Activated CD8-positive, alpha-beta T cell treated with anti-CD3 and anti-CD28 coated beads for 36 hours (primary cell): ENCODE measurements at regions not wholly inside any gene's neighbourhood (a gene's known extent, or its start where the extent isn't known, plus 50 kb on each side); places are given as distances from the start of the nearest gene placed in this dataset.

Experiments
- ATAC-seq: fragments of 200-7000 bp; cut with Tn5 transposase; one replicate; pipeline ENCODE4 v1.10.0; 2021; ENCODE audit warnings: mild to moderate bottlenecking, moderate library complexity
- CTCF ChIA-PET: fragments of 350-600 bp; sonication (Branson Sonifier 250); formaldehyde crosslinking; loops from one replicate; lab custom pipeline; 2021; ENCODE audit warnings: antibody characterized with exemption; lab: Charles Lee
- POLR2A ChIA-PET: fragments of 350-600 bp; sonication (Branson Sonifier 250); formaldehyde crosslinking; loops from one replicate; lab custom pipeline; 2021; ENCODE audit warnings: antibody characterized with exemption; lab: Charles Lee
- DNase-seq: peaks from one replicate; pipeline ENCODE4 v3.0.0-alpha.2; 2020
- H3K27ac Mint-ChIP-seq: one replicate; pipeline ENCODE4 v1.8.0; 2021; ENCODE audit warnings: mild to moderate bottlenecking, mixed read lengths
- H3K27me3 Mint-ChIP-seq: one replicate; pipeline ENCODE4 v1.8.0; 2021; ENCODE audit warnings: mixed read lengths
- H3K36me3 Mint-ChIP-seq: one replicate; pipeline ENCODE4 v1.8.0; 2021; ENCODE audit warnings: low read depth, mixed read lengths
- H3K4me1 Mint-ChIP-seq: one replicate; pipeline ENCODE4 v1.8.0; 2021; ENCODE audit warnings: low read depth, mixed read lengths
- H3K4me3 Mint-ChIP-seq: one replicate; pipeline ENCODE4 v1.8.0; 2021; ENCODE audit warnings: mild to moderate bottlenecking, moderate library complexity, mixed read lengths
- H3K9me3 Mint-ChIP-seq: one replicate; pipeline ENCODE4 v1.8.0; 2021; ENCODE audit warnings: mixed read lengths
- CTCF ChIP-seq: fragments of 200-600 bp; IDR thresholded peaks from one replicate; pipeline ENCODE4 v1.8.0; 2022; ENCODE audit warnings: antibody characterized with exemption, mild to moderate bottlenecking
- intact Hi-C: fragments of 100-400 bp; cut with micrococcal nuclease; formaldehyde crosslinking; loops from one replicate; pipeline ENCODE4 v1.10.0; 2022

GRCh38 chr9:81080900-81081299, 608.4 kb downstream of the TLE1 start:
- POLR2A ChIA-PET, result no interaction called here
- DNase-seq, result no peak
- Mint-ChIP-seq H3K27ac (no peak overlapping the region), H3K27me3 (no peaks in the 10 kb centered on the region), H3K4me1 (no peaks in the 10 kb centered on the region), H3K9me3 (peaks cover 3% of the 10 kb centered on the region), H3K36me3 (no peaks in the 10 kb centered on the region), H3K4me3 (no peak overlapping the region)
- no peak for TF ChIP-seq CTCF
- intact Hi-C loops, result no loop called here
- ATAC-seq, result no peak
- CTCF ChIA-PET, result no interaction called here

GRCh38 chr9:81080185-81080584, 609.2 kb downstream of the TLE1 start:
- H3K4me1 Mint-ChIP-seq, result no peaks in the 10 kb centered on the region
- ATAC-seq (no peak), DNase-seq (no peak)
- ChIA-PET POLR2A (no interaction called here), CTCF (no interaction called here)
- H3K4me3 Mint-ChIP-seq, result no peak overlapping the region
- no peak for TF ChIP-seq CTCF
- intact Hi-C loops, result no loop called here
- no peak overlapping the region for H3K27ac Mint-ChIP-seq
- no peaks in the 10 kb centered on the region for H3K27me3 Mint-ChIP-seq
- no peaks in the 10 kb centered on the region for H3K36me3 Mint-ChIP-seq
- peaks cover 3% of the 10 kb centered on the region for H3K9me3 Mint-ChIP-seq

- POLR2A ChIA-PET, result no interaction called here
- no peaks in the 10 kb centered on the region for H3K27me3 Mint-ChIP-seq
- no peak for TF ChIP-seq CTCF
- peaks cover 3% of the 10 kb centered on the region for H3K9me3 Mint-ChIP-seq
- DNase-seq (no peak), ATAC-seq (no peak)
- intact Hi-C loops, result no loop called here
- no peaks in the 10 kb centered on the region for H3K36me3 Mint-ChIP-seq
- no peaks in the 10 kb centered on the region for H3K4me1 Mint-ChIP-seq
- H3K27ac Mint-ChIP-seq, result no peak overlapping the region
- H3K4me3 Mint-ChIP-seq, result no peak overlapping the region
- CTCF ChIA-PET, result no interaction called here
Observed at GRCh38 chr9:81079055-81079454, 610.3 kb downstream of the TLE1 start.

- ChIA-PET CTCF (no interaction called here), POLR2A (no interaction called here)
- Mint-ChIP-seq H3K9me3 (peaks cover 3% of the 10 kb centered on the region), H3K36me3 (no peaks in the 10 kb centered on the region), H3K4me1 (no peaks in the 10 kb centered on the region), H3K4me3 (no peak overlapping the region), H3K27ac (no peak overlapping the region), H3K27me3 (no peaks in the 10 kb centered on the region)
- intact Hi-C loops, result no loop called here
- ATAC-seq (no peak), DNase-seq (no peak)
- no peak for TF ChIP-seq CTCF
Observed at GRCh38 chr9:81078555-81078954, 610.8 kb downstream of the TLE1 start.

- no peaks in the 10 kb centered on the region for H3K4me1 Mint-ChIP-seq
- intact Hi-C loops, result no loop called here
- peaks cover under 1% of the 10 kb centered on the region for H3K9me3 Mint-ChIP-seq
- DNase-seq (no peak), ATAC-seq (no peak)
- no peaks in the 10 kb centered on the region for H3K27me3 Mint-ChIP-seq
- no peak overlapping the region for H3K4me3 Mint-ChIP-seq
- H3K27ac Mint-ChIP-seq, result no peak overlapping the region
- ChIA-PET CTCF (no interaction called here), POLR2A (no interaction called here)
- no peak for TF ChIP-seq CTCF
- no peaks in the 10 kb centered on the region for H3K36me3 Mint-ChIP-seq
Observed at GRCh38 chr9:81077572-81077971, 611.8 kb downstream of the TLE1 start.
